Gastroesophageal sphincter (tissue), 4 donors: ENCODE measurements at regions not wholly inside any gene's neighbourhood (a gene's known extent, or its start where the extent isn't known, plus 50 kb on each side); places are given as distances from the start of the nearest gene placed in this dataset.

ENCODE experiments used
- ATAC-seq: fragments of 150-250 bp; one replicate; pipeline ENCODE4 v1.9.1; 2016; ENCODE audit warnings: mild to moderate bottlenecking, moderate library complexity
- H3K27ac ChIP-seq, 4 donors: fragments of 200-600 bp; sonication (generic) in 3 of 4; 1 replicate in 3 of 4; 2 replicates in 1 of 4; pipeline ENCODE4 v1.5.1; 2016 to 2019
- H3K27me3 ChIP-seq: fragments of 200-600 bp; sonication (generic); one replicate; pipeline ENCODE4 v1.5.1; 2019
- H3K36me3 ChIP-seq, 2 donors: fragments of 200-600 bp; sonication (generic); one replicate each; pipeline ENCODE4 v1.5.1; 2019; ENCODE audit warnings: control low read depth in 1 of 2
- H3K4me1 ChIP-seq, 3 donors: fragments of 200-600 bp; sonication (generic); 1 replicate in 2 of 3; 2 replicates in 1 of 3; pipeline ENCODE4 v1.5.1; 2016 to 2019; ENCODE audit warnings: control low read depth in 2 of 3
- H3K4me3 ChIP-seq, 2 donors: fragments of 200-600 bp; sonication (generic); one replicate each; pipeline ENCODE4 v1.5.1; 2019; ENCODE audit warnings: mild to moderate bottlenecking in 1 of 2, moderate library complexity in 1 of 2
- H3K9me3 ChIP-seq, 3 donors: fragments of 200-600 bp; sonication (generic); one replicate each; pipeline ENCODE4 v1.5.1; 2017 to 2019; ENCODE audit warnings: control low read depth in 2 of 3
- EP300 ChIP-seq: sonication (generic); formaldehyde crosslinking; IDR thresholded peaks from one replicate; pipeline ENCODE4 v1.6.1; 2017; ENCODE audit warnings: antibody characterized with exemption, mild to moderate bottlenecking
- POLR2A ChIP-seq, 2 donors: fragments of 450-650 bp; IDR thresholded peaks; one replicate each; pipeline ENCODE4 v1.6.1; 2017; ENCODE audit warnings: antibody characterized with exemption in 2 of 2, mild to moderate bottlenecking in 2 of 2, moderate library complexity in 1 of 2
- POLR2AphosphoS5 ChIP-seq: sonication (generic); formaldehyde crosslinking; IDR thresholded peaks from one replicate; pipeline ENCODE4 v1.6.1; 2017; ENCODE audit warnings: antibody characterized with exemption
- WGBS, 2 donors: methylation state at CpG; one replicate each; pipeline ENCODE4 v1.1.5; 2018; ENCODE audit warnings: low coverage in 1 of 2; 5-methylcytosine and 5-hydroxymethylcytosine counted together
- TF ChIP-seq, protein P1 (sequence below), 4 experiments: fragments of 200-600 bp in 2 of 4; fragments of 450-650 bp in 2 of 4; sonication (generic) in 1 of 4; IDR thresholded peaks; one replicate each; pipeline ENCODE4 v1.5.1; 2017 to 2019; ENCODE audit warnings: antibody characterized with exemption in 4 of 4, mild to moderate bottlenecking in 2 of 4, moderate library complexity in 2 of 4

DNA sequence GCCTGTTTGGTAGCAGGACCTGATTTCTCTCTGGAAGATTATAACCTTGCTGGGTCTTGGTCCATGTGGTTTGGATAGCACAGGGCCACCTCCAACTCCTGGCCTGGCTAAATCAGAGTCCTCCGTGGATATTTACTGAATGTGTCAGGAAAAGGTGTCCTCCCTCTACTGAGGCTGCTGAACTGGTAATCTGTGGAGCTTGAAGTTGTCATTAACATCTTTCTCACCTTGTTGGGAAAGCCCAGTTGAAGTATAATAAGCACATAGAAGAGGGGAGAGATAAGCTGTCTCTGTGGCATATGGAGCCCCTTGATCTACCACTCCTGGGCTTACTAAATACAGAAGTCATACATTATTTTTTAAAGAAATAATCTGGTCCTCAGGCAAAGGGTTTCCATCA, 294.3 kb upstream of the B3GALT2 start:
- H3K4me3 ChIP-seq = no peak overlapping the region
- H3K4me1 ChIP-seq = no peaks in the 10 kb centered on the region
- WGBS, 2 donors = 0% methylated on average over 1 of the region's 1 CpG; no CpG with 5 or more reads in 1 of the 2 donors
- H3K9me3 ChIP-seq = no peaks in the 10 kb centered on the region
- H3K27me3 ChIP-seq = no peaks in the 10 kb centered on the region
- no peak overlapping the region for H3K27ac ChIP-seq
- no peak for ATAC-seq
- TF ChIP-seq EP300 = no peak
- TF ChIP-seq, protein P1, sequence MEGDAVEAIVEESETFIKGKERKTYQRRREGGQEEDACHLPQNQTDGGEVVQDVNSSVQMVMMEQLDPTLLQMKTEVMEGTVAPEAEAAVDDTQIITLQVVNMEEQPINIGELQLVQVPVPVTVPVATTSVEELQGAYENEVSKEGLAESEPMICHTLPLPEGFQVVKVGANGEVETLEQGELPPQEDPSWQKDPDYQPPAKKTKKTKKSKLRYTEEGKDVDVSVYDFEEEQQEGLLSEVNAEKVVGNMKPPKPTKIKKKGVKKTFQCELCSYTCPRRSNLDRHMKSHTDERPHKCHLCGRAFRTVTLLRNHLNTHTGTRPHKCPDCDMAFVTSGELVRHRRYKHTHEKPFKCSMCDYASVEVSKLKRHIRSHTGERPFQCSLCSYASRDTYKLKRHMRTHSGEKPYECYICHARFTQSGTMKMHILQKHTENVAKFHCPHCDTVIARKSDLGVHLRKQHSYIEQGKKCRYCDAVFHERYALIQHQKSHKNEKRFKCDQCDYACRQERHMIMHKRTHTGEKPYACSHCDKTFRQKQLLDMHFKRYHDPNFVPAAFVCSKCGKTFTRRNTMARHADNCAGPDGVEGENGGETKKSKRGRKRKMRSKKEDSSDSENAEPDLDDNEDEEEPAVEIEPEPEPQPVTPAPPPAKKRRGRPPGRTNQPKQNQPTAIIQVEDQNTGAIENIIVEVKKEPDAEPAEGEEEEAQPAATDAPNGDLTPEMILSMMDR (IDR thresholded peaks at IDR 0.05) = no peak
- no peak for TF ChIP-seq POLR2A (IDR thresholded peaks at IDR 0.05)
- no peak for TF ChIP-seq POLR2AphosphoS5
- no peaks in the 10 kb centered on the region for H3K36me3 ChIP-seq

- no peak for ATAC-seq
- Histone ChIP-seq H3K4me3 (no peak overlapping the region), H3K27ac (no peak overlapping the region), H3K36me3 (no peaks in the 10 kb centered on the region), H3K9me3 (no peaks in the 10 kb centered on the region), H3K27me3 (no peaks in the 10 kb centered on the region), H3K4me1 (no peaks in the 10 kb centered on the region)
- WGBS, 2 donors = 69 to 89% methylated on average over 3 of the region's 3 CpGs
- TF ChIP-seq, protein P1 (IDR thresholded peaks at IDR 0.05) = no peak
- TF ChIP-seq EP300 = no peak
These were observed 292.8 kb upstream of the B3GALT2 start for GRCh38 chr1:193479187-193479586.

GRCh38 chr1:193476748-193477147, 290.3 kb upstream of the B3GALT2 start:
- no peaks in the 10 kb centered on the region for H3K27me3 ChIP-seq
- no peak overlapping the region for H3K4me3 ChIP-seq
- H3K9me3 ChIP-seq = no peaks in the 10 kb centered on the region
- no peaks in the 10 kb centered on the region for H3K36me3 ChIP-seq
- TF ChIP-seq EP300 (no peak), POLR2AphosphoS5 (no peak), POLR2A (IDR thresholded peaks at IDR 0.05) (no peak)
- TF ChIP-seq, protein P1 (IDR thresholded peaks at IDR 0.05) = no peak
- no peaks in the 10 kb centered on the region for H3K4me1 ChIP-seq
- no peak overlapping the region for H3K27ac ChIP-seq
- ATAC-seq = no peak
- WGBS, 2 donors = 78% methylated on average over 6 of the region's 6 CpGs; no CpG with 5 or more reads in 1 of the 2 donors

DNA sequence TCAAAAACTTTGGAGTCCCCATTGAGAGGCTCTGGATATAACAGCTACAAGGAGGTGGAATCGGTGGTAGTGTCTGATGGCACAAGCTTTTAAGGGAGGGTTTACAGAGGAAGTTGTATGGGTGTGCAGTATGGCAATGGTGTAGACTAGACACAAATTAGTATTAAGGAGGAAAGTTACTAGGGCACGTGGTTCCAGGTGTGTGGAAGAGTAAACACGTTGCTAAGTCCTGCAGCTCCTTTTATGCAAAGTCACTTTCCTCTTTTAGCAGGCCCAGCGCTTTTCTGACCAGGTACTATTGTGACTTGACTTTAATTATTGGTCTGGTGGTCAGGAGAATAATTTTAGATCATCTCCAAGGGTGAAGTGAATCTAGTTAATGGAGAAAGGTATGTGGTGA, 287.5 kb upstream of the B3GALT2 start:
- Histone ChIP-seq H3K36me3 (no peaks in the 10 kb centered on the region), H3K4me3 (no peak overlapping the region), H3K27ac (no peak overlapping the region), H3K27me3 (no peaks in the 10 kb centered on the region), H3K9me3 (no peaks in the 10 kb centered on the region), H3K4me1 (no peaks in the 10 kb centered on the region)
- WGBS, 2 donors = 76 to 93% methylated on average over 2 to 4 of the region's 4 CpGs
- TF ChIP-seq POLR2AphosphoS5 (no peak), EP300 (no peak), POLR2A (IDR thresholded peaks at IDR 0.05) (no peak)
- TF ChIP-seq, protein P1 (IDR thresholded peaks at IDR 0.05) = no peak
- no peak for ATAC-seq

DNA sequence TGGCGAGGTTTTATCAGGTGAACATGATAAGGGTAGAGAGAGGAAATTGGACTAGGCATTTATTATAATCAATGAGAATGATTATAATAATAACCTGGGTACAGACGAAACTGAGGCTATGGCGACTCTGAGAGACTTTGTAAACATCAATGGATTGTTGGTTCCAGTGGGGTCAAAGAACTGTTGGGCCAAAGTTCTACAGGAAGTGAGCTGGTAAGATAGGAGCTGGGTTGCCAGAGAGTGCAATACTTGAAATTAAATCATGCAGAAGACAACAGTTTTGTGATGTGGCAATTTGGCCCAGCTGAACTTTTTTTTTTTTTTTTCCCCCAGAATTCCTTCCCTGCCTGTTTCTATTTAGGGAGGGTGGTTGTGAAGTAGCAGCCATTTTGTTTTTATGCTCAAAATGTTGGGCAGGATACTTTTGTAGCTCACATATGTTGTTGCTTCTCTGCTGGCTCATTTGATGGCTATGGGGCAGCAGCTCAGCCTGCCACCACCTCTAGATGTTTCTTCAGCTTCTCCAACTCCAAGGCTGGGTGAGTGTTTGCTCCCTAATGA, 286.5 kb upstream of the B3GALT2 start:
- H3K9me3 ChIP-seq = no peaks in the 10 kb centered on the region
- no peak overlapping the region for H3K27ac ChIP-seq
- no peaks in the 10 kb centered on the region for H3K27me3 ChIP-seq
- no peak overlapping the region for H3K4me3 ChIP-seq
- 68 to 97% methylated on average over 2 to 3 of the region's 3 CpGs for WGBS, 2 donors
- TF ChIP-seq EP300 (no peak), POLR2A (IDR thresholded peaks at IDR 0.05) (no peak), POLR2AphosphoS5 (no peak)
- TF ChIP-seq, protein P1 (IDR thresholded peaks at IDR 0.05) = no peak
- no peaks in the 10 kb centered on the region for H3K36me3 ChIP-seq
- H3K4me1 ChIP-seq = no peaks in the 10 kb centered on the region
- no peak for ATAC-seq
